Cardiac fibroblast (primary cell): ENCODE measurements at regions not wholly inside any gene's neighbourhood (a gene's known extent, or its start where the extent isn't known, plus 50 kb on each side); places are given as distances from the start of the nearest gene placed in this dataset.

Source experiments
- DNase-seq, 2 donors: peaks; one replicate each; pipeline versions ENCODE4 v3.0.0 to v3.0.0-alpha.2; 2010; ENCODE audit warnings: low read depth in 2 of 2
- H3K4me3 ChIP-seq, 2 donors: replicated peaks in 1 of 2; 1 replicate in 1 of 2; 2 replicates in 1 of 2; pipeline ENCODE4 v1.5.1; 2011; ENCODE audit warnings: low read depth in 2 of 2, low read length in 2 of 2, mild to moderate bottlenecking in 2 of 2, moderate library complexity in 1 of 2
- TF ChIP-seq, protein P1 (sequence below): IDR thresholded peaks from one replicate; pipeline ENCODE4 v1.5.1; 2011; ENCODE audit warnings: low read depth, mild to moderate bottlenecking, low read length, inconsistent platforms

- DNase-seq: no peak
- TF ChIP-seq, protein P1, sequence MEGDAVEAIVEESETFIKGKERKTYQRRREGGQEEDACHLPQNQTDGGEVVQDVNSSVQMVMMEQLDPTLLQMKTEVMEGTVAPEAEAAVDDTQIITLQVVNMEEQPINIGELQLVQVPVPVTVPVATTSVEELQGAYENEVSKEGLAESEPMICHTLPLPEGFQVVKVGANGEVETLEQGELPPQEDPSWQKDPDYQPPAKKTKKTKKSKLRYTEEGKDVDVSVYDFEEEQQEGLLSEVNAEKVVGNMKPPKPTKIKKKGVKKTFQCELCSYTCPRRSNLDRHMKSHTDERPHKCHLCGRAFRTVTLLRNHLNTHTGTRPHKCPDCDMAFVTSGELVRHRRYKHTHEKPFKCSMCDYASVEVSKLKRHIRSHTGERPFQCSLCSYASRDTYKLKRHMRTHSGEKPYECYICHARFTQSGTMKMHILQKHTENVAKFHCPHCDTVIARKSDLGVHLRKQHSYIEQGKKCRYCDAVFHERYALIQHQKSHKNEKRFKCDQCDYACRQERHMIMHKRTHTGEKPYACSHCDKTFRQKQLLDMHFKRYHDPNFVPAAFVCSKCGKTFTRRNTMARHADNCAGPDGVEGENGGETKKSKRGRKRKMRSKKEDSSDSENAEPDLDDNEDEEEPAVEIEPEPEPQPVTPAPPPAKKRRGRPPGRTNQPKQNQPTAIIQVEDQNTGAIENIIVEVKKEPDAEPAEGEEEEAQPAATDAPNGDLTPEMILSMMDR: no peak
Measured at GRCh38 chr6:15773806-15774410, 111.1 kb upstream of the DTNBP1 start.

DNA sequence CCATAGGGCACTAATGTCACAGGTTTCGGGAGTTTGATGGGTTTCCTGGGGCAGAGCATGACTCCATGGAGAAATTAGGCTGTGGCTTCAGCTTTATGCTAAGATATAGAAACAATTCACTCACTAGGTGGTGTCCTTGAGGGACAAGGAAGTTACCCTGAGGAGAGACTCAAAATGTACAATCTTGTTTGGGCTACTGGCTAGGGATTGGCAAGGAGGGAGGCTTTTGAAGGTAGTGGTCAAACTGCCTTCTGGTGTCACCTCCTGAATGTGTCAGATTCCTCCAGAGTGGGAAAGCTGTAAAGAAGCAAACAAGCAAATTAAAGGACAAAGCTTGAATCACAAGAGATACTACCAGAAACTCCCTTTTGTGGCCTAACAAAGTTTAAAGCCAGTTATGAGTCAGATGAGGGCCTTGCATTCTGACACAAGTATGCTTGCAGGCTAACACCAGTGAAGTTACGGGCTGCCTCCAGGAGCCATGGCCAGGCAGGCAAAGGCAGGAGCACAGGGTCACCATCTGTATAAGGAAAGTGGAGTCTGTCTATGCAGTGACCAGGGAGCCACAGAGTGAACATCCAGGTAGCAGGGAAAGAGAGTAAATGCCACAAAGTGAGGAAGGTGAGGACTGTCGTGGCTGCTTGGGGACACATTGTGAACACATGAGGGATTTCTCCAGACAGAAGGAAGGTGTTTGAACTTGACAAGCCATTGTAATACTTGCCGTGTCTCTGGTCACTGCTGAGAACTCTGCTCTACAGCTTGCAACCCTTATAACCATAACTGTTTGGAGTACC, 107.7 kb upstream of the DTNBP1 start:
- TF ChIP-seq, protein P1: no peak

More at GRCh38 chr6:15773806-15774410, 111.1 kb upstream of the DTNBP1 start:
- no peak overlapping the region for H3K4me3 ChIP-seq

GRCh38 chr6:15769511-15770018, 106.7 kb upstream of the DTNBP1 start:
- DNase-seq: no peak
- H3K4me3 ChIP-seq: no peak overlapping the region
- TF ChIP-seq, protein P1: no peak

More for the DNA sequence above, 107.7 kb upstream of the DTNBP1 start:
- no peak overlapping the region for H3K4me3 ChIP-seq
- DNase-seq: peak in 1 of 2 donors; percentile 37

GRCh38 chr6:15768999-15769398, 106.2 kb upstream of the DTNBP1 start:
- no peak for DNase-seq
- H3K4me3 ChIP-seq: no peak overlapping the region
- TF ChIP-seq, protein P1: no peak

- TF ChIP-seq, protein P1: no peak
- no peak overlapping the region for H3K4me3 ChIP-seq
- DNase-seq: peak; percentile 2 to 42
Measured at GRCh38 chr6:15763837-15764236, 101.0 kb upstream of the DTNBP1 start.

DNA sequence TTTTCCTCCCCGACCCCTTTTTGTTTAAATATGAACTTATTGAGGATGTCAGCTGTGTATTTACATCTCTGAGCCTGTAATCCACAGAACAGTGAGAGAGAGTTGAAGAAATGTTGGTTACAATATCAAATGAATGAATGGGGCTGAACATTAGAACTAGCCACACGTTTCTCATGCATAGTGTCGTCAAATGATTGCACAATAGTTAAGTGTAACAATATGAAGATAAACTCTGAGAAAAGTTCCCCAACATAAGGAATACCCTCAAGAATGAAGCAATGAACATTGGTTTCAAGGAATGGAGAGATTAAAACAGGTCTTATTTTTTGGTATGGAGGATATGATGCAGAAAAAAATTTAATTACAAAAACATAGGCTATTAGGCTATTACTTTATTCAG, 100.5 kb upstream of the DTNBP1 start:
- DNase-seq: peak in 1 of 2 donors; percentile 49
- H3K4me3 ChIP-seq: no peak overlapping the region
- TF ChIP-seq, protein P1: no peak
